H9 (cell line): ENCODE measurements at regions not wholly inside any gene's neighbourhood (a gene's known extent, or its start where the extent isn't known, plus 50 kb on each side); places are given as distances from the start of the nearest gene placed in this dataset.

Experiments used
- DNase-seq: peaks from one replicate; pipeline ENCODE4 v3.0.0-alpha.2; 2017
- H2AFZ ChIP-seq: one replicate; pipeline ENCODE4 v1.6.1; 2013; ENCODE audit warnings: mild to moderate bottlenecking, low read length, control low read depth, moderate library complexity
- H2AK5ac ChIP-seq: 2 replicates; pipeline ENCODE4 v1.6.1; 2013; ENCODE audit warnings: low read length, control low read depth, mixed read lengths; ENCODE audit not compliant: insufficient read length
- H2BK120ac ChIP-seq: one replicate; pipeline ENCODE4 v1.6.1; 2013; ENCODE audit warnings: low read depth, mild to moderate bottlenecking, low read length, control low read depth, inconsistent platforms; ENCODE audit not compliant: poor library complexity, severe bottlenecking
- H2BK12ac ChIP-seq: 2 replicates; pipeline ENCODE4 v1.6.1; 2013; ENCODE audit warnings: low read length, control low read depth, mixed read lengths, low read depth; ENCODE audit not compliant: insufficient read length
- H2BK15ac ChIP-seq: 2 replicates; pipeline ENCODE4 v1.6.1; 2013; ENCODE audit warnings: low read depth, low read length, control low read depth
- H2BK20ac ChIP-seq: one replicate; pipeline ENCODE4 v1.6.1; 2013; ENCODE audit warnings: low read depth, mild to moderate bottlenecking, low read length, control low read depth, inconsistent platforms; ENCODE audit not compliant: poor library complexity, severe bottlenecking
- H2BK5ac ChIP-seq: 2 replicates; pipeline ENCODE4 v1.6.1; 2013; ENCODE audit warnings: low read length, control low read depth, mixed read lengths; ENCODE audit not compliant: insufficient read length
- H3K14ac ChIP-seq: 2 replicates; pipeline ENCODE4 v1.6.1; 2013; ENCODE audit warnings: low read length, control low read depth; ENCODE audit not compliant: insufficient read depth
- H3K18ac ChIP-seq: 2 replicates; pipeline ENCODE4 v1.6.1; 2013; ENCODE audit warnings: low read depth, mild to moderate bottlenecking, mixed read lengths, low read length, control low read depth; ENCODE audit not compliant: insufficient read length
- H3K23ac ChIP-seq: 2 replicates; pipeline ENCODE4 v1.6.1; 2013; ENCODE audit warnings: low read length, control low read depth, mixed read lengths, low read depth; ENCODE audit not compliant: insufficient read length
- H3K23me2 ChIP-seq: 2 replicates; pipeline ENCODE4 v1.6.1; 2013; ENCODE audit warnings: low read depth, mild to moderate bottlenecking, mixed read lengths, low read length, control low read depth; ENCODE audit not compliant: insufficient read length, poor library complexity, severe bottlenecking
- H3K27ac ChIP-seq: 2 replicates; pipeline ENCODE4 v1.5.1; 2013; ENCODE audit warnings: low read length, control low read depth, mixed read lengths, low read depth; ENCODE audit not compliant: insufficient read length
- H3K27me3 ChIP-seq: 2 replicates; pipeline ENCODE4 v1.6.1; 2013; ENCODE audit warnings: low read length, control low read depth, inconsistent platforms; ENCODE audit not compliant: insufficient read depth
- H3K4ac ChIP-seq: 2 replicates; pipeline ENCODE4 v1.6.1; 2013; ENCODE audit warnings: low read depth, mild to moderate bottlenecking, control low read depth, inconsistent platforms, low read length, moderate library complexity
- H3K4me1 ChIP-seq: 2 replicates; pipeline ENCODE4 v1.6.1; 2013; ENCODE audit warnings: low read length, control low read depth, inconsistent platforms; ENCODE audit not compliant: insufficient read depth
- H3K4me2 ChIP-seq: 2 replicates; pipeline ENCODE4 v1.6.1; 2013; ENCODE audit warnings: low read length, control low read depth, mixed read lengths; ENCODE audit not compliant: insufficient read length, insufficient read depth
- H3K56ac ChIP-seq: 2 replicates; pipeline ENCODE4 v1.6.1; 2013; ENCODE audit warnings: low read depth, mild to moderate bottlenecking, mixed read lengths, low read length, control low read depth; ENCODE audit not compliant: insufficient read length
- H3K79me1 ChIP-seq: 2 replicates; pipeline ENCODE4 v1.6.1; 2013; ENCODE audit warnings: low read depth, mild to moderate bottlenecking, moderate library complexity, low read length, control low read depth, inconsistent platforms; ENCODE audit not compliant: insufficient read depth, poor library complexity, severe bottlenecking
- H3K79me2 ChIP-seq: 2 replicates; pipeline ENCODE4 v1.6.1; 2013; ENCODE audit warnings: low read length, control low read depth, inconsistent platforms; ENCODE audit not compliant: insufficient read depth
- H3K9ac ChIP-seq: 2 replicates; pipeline ENCODE4 v1.6.1; 2013; ENCODE audit warnings: low read length, control low read depth, mixed read lengths; ENCODE audit not compliant: insufficient read length; ENCODE audit errors: extremely low read depth
- H3K9me3 ChIP-seq: one replicate; pipeline ENCODE4 v1.6.1; 2013; ENCODE audit warnings: low read depth, low read length, inconsistent platforms; ENCODE audit not compliant: control insufficient read depth
- H3T11ph ChIP-seq: one replicate; pipeline ENCODE4 v1.6.1; 2013; ENCODE audit warnings: mild to moderate bottlenecking, low read length, control low read depth, inconsistent platforms
- H4K20me1 ChIP-seq: one replicate; pipeline ENCODE4 v1.6.1; 2013; ENCODE audit not compliant: control insufficient read depth, insufficient read length, insufficient read depth
- H4K5ac ChIP-seq: 2 replicates; pipeline ENCODE4 v1.6.1; 2013; ENCODE audit warnings: low read depth, mild to moderate bottlenecking, mixed read lengths, low read length, control low read depth; ENCODE audit not compliant: insufficient read length
- H4K8ac ChIP-seq: replicated peaks from 2 replicates; pipeline ENCODE4 v1.6.1; 2013; ENCODE audit warnings: low read length, control low read depth, mixed read lengths, low read depth; ENCODE audit not compliant: insufficient read length
- H4K91ac ChIP-seq: 2 replicates; pipeline ENCODE4 v1.6.1; 2013; ENCODE audit warnings: low read depth, mild to moderate bottlenecking, moderate library complexity, mixed read lengths, low read length, control low read depth; ENCODE audit not compliant: insufficient read length
- H3K27ac Mint-ChIP-seq, 3 experiments: 2 replicates in 2 of 3; 3 replicates in 1 of 3; pipeline ENCODE4 v1.8.0; 2020 to 2021; ENCODE audit warnings: mixed read lengths in 3 of 3, mild to moderate bottlenecking in 1 of 3, moderate library complexity in 1 of 3
- H3K27me3 Mint-ChIP-seq: 2 replicates; pipeline ENCODE4 v1.8.0; 2021; ENCODE audit warnings: low read depth, mild to moderate bottlenecking, moderate library complexity, mixed read lengths
- H3K36me3 Mint-ChIP-seq, 3 experiments: 2 replicates in 2 of 3; 3 replicates in 1 of 3; pipeline ENCODE4 v1.8.0; 2020 to 2021; ENCODE audit warnings: low read depth in 3 of 3, mixed read lengths in 3 of 3; ENCODE audit not compliant: insufficient read depth in 1 of 3
- H3K4me1 Mint-ChIP-seq, 2 experiments: 2 replicates each; pipeline ENCODE4 v1.8.0; 2020; ENCODE audit warnings: mixed read lengths in 2 of 2
- H3K4me3 Mint-ChIP-seq, 2 experiments: 2 replicates in 1 of 2; 3 replicates in 1 of 2; pipeline ENCODE4 v1.8.0; 2020 to 2021; ENCODE audit warnings: mild to moderate bottlenecking in 2 of 2, mixed read lengths in 2 of 2, moderate library complexity in 1 of 2
- H3K9me3 Mint-ChIP-seq, 2 experiments: 2 replicates in 1 of 2; 3 replicates in 1 of 2; pipeline ENCODE4 v1.8.0; 2020; ENCODE audit warnings: mild to moderate bottlenecking in 2 of 2, mixed read lengths in 2 of 2, moderate library complexity in 1 of 2
- WGBS: extraction: QIAGEN DNeasy Blood & Tissue Kit; methylation state at CpG from one replicate; pipeline ENCODE4 v1.1.7; 2013; ENCODE audit warnings: missing lambda C conversion rate, low lambda C conversion rate, mixed read lengths; ENCODE audit not compliant: insufficient read length; ENCODE audit errors: extremely low coverage; 5-methylcytosine and 5-hydroxymethylcytosine counted together
- TF ChIP-seq, protein P1 (sequence below): fragments of 200-600 bp; sonication (generic); conservative IDR thresholded peaks from 3 replicates; pipeline ENCODE4 v1.8.0; 2021; ENCODE audit warnings: antibody characterized with exemption, mild to moderate bottlenecking

DNA sequence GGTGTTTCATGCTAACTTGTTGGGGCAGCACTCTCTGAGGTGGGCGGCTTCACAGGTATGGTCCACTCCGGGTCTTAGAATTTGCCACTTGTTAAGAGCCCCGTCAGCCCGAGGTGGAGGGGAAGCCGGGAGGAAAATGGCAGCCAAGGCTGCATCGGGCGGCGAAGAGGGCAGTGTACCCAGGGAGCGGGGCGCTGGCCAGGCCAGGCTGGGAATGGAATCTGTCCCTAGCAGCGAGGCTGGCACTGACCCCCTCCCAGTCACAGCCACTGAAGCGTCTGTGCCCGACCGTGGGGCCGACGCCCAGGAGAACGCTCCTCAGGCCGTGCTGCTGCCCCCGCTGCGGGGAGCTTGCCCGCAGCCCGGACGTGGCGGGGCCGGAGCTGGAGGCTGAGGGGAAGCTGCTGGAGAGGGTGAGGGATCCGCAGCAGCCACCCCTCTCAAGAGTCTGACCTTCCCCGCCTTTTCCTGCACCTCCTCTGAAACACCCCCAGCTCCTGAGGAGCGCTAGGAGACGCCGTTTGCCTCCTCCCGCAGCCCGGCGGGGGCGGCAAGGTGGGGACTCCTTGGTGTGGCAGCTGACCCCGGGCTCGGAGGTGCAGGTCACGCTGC lies 313.8 kb upstream of the SPRY2 start:
- no peak overlapping the region for H3K4me2 ChIP-seq
- Mint-ChIP-seq H3K4me1 (no peaks in the 10 kb centered on the region), H3K4me3 (no peak overlapping the region), H3K36me3 (peaks cover 1 to 9% (median 6%) of the 10 kb centered on the region in 3 experiments; a peak in 3 of 7 replicates), H3K27ac (no peak overlapping the region), H3K9me3 (peaks cover 0 to 11% of the 10 kb centered on the region in 2 experiments; a peak in 3 of 5 replicates), H3K27me3 (no peaks in the 10 kb centered on the region)
- H3K9ac ChIP-seq, result no peak overlapping the region
- TF ChIP-seq, protein P1, sequence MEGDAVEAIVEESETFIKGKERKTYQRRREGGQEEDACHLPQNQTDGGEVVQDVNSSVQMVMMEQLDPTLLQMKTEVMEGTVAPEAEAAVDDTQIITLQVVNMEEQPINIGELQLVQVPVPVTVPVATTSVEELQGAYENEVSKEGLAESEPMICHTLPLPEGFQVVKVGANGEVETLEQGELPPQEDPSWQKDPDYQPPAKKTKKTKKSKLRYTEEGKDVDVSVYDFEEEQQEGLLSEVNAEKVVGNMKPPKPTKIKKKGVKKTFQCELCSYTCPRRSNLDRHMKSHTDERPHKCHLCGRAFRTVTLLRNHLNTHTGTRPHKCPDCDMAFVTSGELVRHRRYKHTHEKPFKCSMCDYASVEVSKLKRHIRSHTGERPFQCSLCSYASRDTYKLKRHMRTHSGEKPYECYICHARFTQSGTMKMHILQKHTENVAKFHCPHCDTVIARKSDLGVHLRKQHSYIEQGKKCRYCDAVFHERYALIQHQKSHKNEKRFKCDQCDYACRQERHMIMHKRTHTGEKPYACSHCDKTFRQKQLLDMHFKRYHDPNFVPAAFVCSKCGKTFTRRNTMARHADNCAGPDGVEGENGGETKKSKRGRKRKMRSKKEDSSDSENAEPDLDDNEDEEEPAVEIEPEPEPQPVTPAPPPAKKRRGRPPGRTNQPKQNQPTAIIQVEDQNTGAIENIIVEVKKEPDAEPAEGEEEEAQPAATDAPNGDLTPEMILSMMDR, result no peak
- no peaks in the 10 kb centered on the region for H3K4me1 ChIP-seq
- no peaks in the 10 kb centered on the region for H4K20me1 ChIP-seq
- H3K79me2 ChIP-seq, result no peaks in the 10 kb centered on the region
- no peak overlapping the region for H3K27ac ChIP-seq
- no peak overlapping the region for H2BK15ac ChIP-seq
- no peak overlapping the region for H3K23ac ChIP-seq
- no peaks in the 10 kb centered on the region for H3K9me3 ChIP-seq
- no CpG with 5 or more reads among the region's 37 CpGs for WGBS
- no peak overlapping the region for H2BK20ac ChIP-seq
- no peak overlapping the region for H3K14ac ChIP-seq
- H4K91ac ChIP-seq, result no peak overlapping the region
- H3K23me2 ChIP-seq, result no peaks in the 10 kb centered on the region
- no peak overlapping the region for H2BK5ac ChIP-seq
- H3K56ac ChIP-seq, result no peak overlapping the region
- H2BK12ac ChIP-seq, result no peak overlapping the region
- no peak for DNase-seq
- H2AFZ ChIP-seq, result no peak overlapping the region
- no peak overlapping the region for H4K5ac ChIP-seq
- no peak overlapping the region for H3K18ac ChIP-seq
- H3K79me1 ChIP-seq, result no peaks in the 10 kb centered on the region
- H2BK120ac ChIP-seq, result no peak overlapping the region
- H3T11ph ChIP-seq, result no peak overlapping the region
- no peaks in the 10 kb centered on the region for H3K27me3 ChIP-seq
- H4K8ac ChIP-seq, result no peak overlapping the region
- no peak overlapping the region for H2AK5ac ChIP-seq
- no peak overlapping the region; the same call in 1 of the 2 replicates for H3K4ac ChIP-seq
